HG03064 (cell line): ENCODE measurements at regions not wholly inside any gene's neighbourhood (a gene's known extent, or its start where the extent isn't known, plus 50 kb on each side); places are given as distances from the start of the nearest gene placed in this dataset.
"Not testable (repeated sequence)": the region's sequence is repeated elsewhere in the genome, so short reads cannot be mapped to it uniquely, and the experiment has no call there.

ENCODE experiments used
- ATAC-seq: cut with Tn5 transposase; IDR thresholded peaks from one replicate; pipeline ENCODE4 v1.9.1; 2021; ENCODE audit warnings: low read depth; ENCODE audit not compliant: unreplicated experiment

GRCh38 chr4:15162465-15163283 lies 160.4 kb downstream of the CPEB2 start:
- no peak for ATAC-seq

- ATAC-seq: no peak
These were observed 161.0 kb downstream of the CPEB2 start for GRCh38 chr4:15163284-15163645.

GRCh38 chr4:15164571-15164970 lies 162.3 kb downstream of the CPEB2 start:
- no peak for ATAC-seq

- ATAC-seq: no peak
These were observed 165.5 kb downstream of the CPEB2 start for GRCh38 chr4:15167743-15168142.

GRCh38 chr4:15168759-15169158 lies 166.5 kb downstream of the CPEB2 start:
- ATAC-seq: no peak

- no peak for ATAC-seq
These were observed 169.4 kb downstream of the CPEB2 start for GRCh38 chr4:15171725-15172124.

- no peak for ATAC-seq
These were observed 171.0 kb downstream of the CPEB2 start for GRCh38 chr4:15173251-15173650.

- ATAC-seq: not testable (repeated sequence)
These were observed 171.9 kb downstream of the CPEB2 start for GRCh38 chr4:15174168-15174567.

- not testable (repeated sequence) for ATAC-seq
These were observed 177.6 kb downstream of the CPEB2 start for GRCh38 chr4:15179842-15180241.

GRCh38 chr4:15182600-15183220 lies 180.4 kb downstream of the CPEB2 start:
- no peak for ATAC-seq

GRCh38 chr4:15186149-15186548 lies 183.9 kb downstream of the CPEB2 start:
- ATAC-seq: no peak

- no peak for ATAC-seq
These were observed 184.5 kb downstream of the CPEB2 start for GRCh38 chr4:15186806-15187205.

GRCh38 chr4:15188605-15189539 lies 186.6 kb downstream of the CPEB2 start:
- no peak for ATAC-seq

GRCh38 chr4:15194520-15194919 lies 192.2 kb downstream of the CPEB2 start:
- ATAC-seq: no peak

- ATAC-seq: no peak
These were observed 194.7 kb downstream of the CPEB2 start for GRCh38 chr4:15197005-15197404.

GRCh38 chr4:15198070-15198727 lies 195.9 kb downstream of the CPEB2 start:
- ATAC-seq: no peak

GRCh38 chr4:15201782-15202181 lies 199.5 kb downstream of the CPEB2 start:
- no peak for ATAC-seq

- ATAC-seq: no peak
These were observed 200.2 kb downstream of the CPEB2 start for GRCh38 chr4:15202481-15202880.

GRCh38 chr4:15206526-15206925 lies 204.2 kb downstream of the CPEB2 start:
- not testable (repeated sequence) for ATAC-seq

- ATAC-seq: no peak
These were observed 211.2 kb downstream of the CPEB2 start for GRCh38 chr4:15213302-15213970.
